ENCODE measurements at regions not wholly inside any gene's neighbourhood (a gene's known extent, or its start where the extent isn't known, plus 50 kb on each side); places are given as distances from the start of the nearest gene placed in this dataset.

DNA sequence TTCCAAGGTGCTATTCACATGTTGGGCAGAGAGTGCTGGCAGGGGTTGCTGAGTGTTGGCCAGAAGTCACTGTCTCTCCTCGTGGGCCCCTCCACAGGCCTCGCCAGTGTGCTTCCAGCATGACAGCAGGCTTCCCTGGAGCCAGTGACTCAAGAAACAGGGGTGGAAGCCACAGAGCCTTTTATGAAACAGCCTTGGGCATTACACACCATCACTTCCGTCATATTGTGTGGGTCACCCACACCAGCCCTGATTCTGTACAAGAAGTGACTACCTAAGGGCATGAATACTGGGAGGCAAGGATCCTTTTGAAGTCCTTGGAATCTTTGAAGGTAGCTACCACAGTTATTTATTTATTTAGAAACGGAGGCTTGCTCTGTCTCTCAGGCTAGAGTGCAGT is 177.6 kb upstream of the UBE3A start:
- WGBS (ENCODE audit: insufficient coverage): 80% methylated on average over 3 of the region's 4 CpGs
- Histone ChIP-seq H4K20me1 (ENCODE audit: control insufficient read depth, insufficient read depth, low read length, poor library complexity, severe bottlenecking) (no peaks in the 10 kb centered on the region), H2AFZ (ENCODE audit: insufficient read depth, low read depth, low read length, poor library complexity, severe bottlenecking) (no peak overlapping the region), H3K36me3 (replicated peaks in 1 of 2; ENCODE audit: control extremely low read depth in 1 of 2, control insufficient read depth in 1 of 2, extremely low read depth in 1 of 2, insufficient read depth in 2 of 2, low read length in 1 of 2) (no peaks in the 10 kb centered on the region), H3K9ac (ENCODE audit: low read length) (no peak overlapping the region), H3K4me2 (replicated peaks; ENCODE audit: low read depth, low read length, poor library complexity, severe bottlenecking) (no peak overlapping the region), H3K9me3 (ENCODE audit: control extremely low read depth in 1 of 3, control insufficient read depth in 2 of 3, insufficient read depth in 1 of 3, low read length in 2 of 3) (peaks cover 0 to 9% (median 0%) of the 10 kb centered on the region in 3 donors), H3K4me3 (ENCODE audit: control extremely low read depth in 1 of 5, extremely low read depth in 1 of 5, insufficient read depth in 1 of 5, low read depth in 2 of 5, low read length in 4 of 5) (no peak overlapping the region), H3K27me3 (replicated peaks in 1 of 4; ENCODE audit: control extremely low read depth in 1 of 4, control insufficient read depth in 3 of 4, insufficient read depth in 4 of 4, low read length in 3 of 4) (no peaks in the 10 kb centered on the region), H3K4me1 (ENCODE audit: control insufficient read depth in 2 of 2, insufficient read depth in 2 of 2, low read length in 2 of 2) (no peaks in the 10 kb centered on the region), H3K79me2 (ENCODE audit: control insufficient read depth, insufficient read depth, low read length) (no peaks in the 10 kb centered on the region), H3K27ac (ENCODE audit: low read length in 2 of 2) (no peak overlapping the region)
- H3K27me3 Mint-ChIP-seq: no peaks in the 10 kb centered on the region
- TF ChIP-seq, protein P1, sequence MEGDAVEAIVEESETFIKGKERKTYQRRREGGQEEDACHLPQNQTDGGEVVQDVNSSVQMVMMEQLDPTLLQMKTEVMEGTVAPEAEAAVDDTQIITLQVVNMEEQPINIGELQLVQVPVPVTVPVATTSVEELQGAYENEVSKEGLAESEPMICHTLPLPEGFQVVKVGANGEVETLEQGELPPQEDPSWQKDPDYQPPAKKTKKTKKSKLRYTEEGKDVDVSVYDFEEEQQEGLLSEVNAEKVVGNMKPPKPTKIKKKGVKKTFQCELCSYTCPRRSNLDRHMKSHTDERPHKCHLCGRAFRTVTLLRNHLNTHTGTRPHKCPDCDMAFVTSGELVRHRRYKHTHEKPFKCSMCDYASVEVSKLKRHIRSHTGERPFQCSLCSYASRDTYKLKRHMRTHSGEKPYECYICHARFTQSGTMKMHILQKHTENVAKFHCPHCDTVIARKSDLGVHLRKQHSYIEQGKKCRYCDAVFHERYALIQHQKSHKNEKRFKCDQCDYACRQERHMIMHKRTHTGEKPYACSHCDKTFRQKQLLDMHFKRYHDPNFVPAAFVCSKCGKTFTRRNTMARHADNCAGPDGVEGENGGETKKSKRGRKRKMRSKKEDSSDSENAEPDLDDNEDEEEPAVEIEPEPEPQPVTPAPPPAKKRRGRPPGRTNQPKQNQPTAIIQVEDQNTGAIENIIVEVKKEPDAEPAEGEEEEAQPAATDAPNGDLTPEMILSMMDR (IDR thresholded peaks at IDR 0.05): no peak
- peaks cover 2% of the 10 kb centered on the region for H3K9me3 Mint-ChIP-seq (ENCODE audit: insufficient read depth)
- intact Hi-C loops (cut with micrococcal nuclease): no loop called here
- POLR2A ChIA-PET: no interaction called here
- ATAC-seq (ENCODE audit: low read depth): no peak
- CTCF ChIA-PET: no interaction called here
- no peak overlapping the region for H3K27ac Mint-ChIP-seq
- H3K4me1 Mint-ChIP-seq: no peaks in the 10 kb centered on the region
- no peak for DNase-seq
- no peak overlapping the region for H3K4me3 Mint-ChIP-seq

DNA sequence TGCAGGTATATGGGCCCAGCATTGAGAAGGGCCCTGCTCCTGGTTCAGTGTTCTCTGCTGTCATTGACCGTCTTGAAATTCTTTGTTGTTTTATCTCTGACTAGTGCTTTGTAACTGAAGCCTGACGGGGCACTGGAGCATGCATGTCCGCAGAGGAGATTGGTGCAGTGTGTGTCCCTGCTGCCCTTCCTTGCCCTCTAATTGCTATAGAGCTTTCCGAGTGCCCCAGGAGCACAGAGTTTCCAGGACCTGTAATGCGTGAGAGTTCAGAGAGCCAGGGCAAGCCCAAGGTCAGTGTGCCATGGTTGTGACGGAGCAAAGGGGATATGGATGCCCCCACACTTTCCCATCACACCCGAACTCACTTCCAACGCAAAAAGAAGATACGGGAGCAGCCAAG is 174.3 kb upstream of the UBE3A start:
- Histone ChIP-seq H3K36me3 (replicated peaks in 1 of 2; ENCODE audit: control extremely low read depth in 1 of 2, control insufficient read depth in 1 of 2, extremely low read depth in 1 of 2, insufficient read depth in 2 of 2, low read length in 1 of 2) (no peaks in the 10 kb centered on the region), H3K4me2 (replicated peaks; ENCODE audit: low read depth, low read length, poor library complexity, severe bottlenecking) (no peak overlapping the region), H3K4me1 (ENCODE audit: control insufficient read depth in 2 of 2, insufficient read depth in 2 of 2, low read length in 2 of 2) (no peaks in the 10 kb centered on the region), H3K4me3 (ENCODE audit: control extremely low read depth in 1 of 5, extremely low read depth in 1 of 5, insufficient read depth in 1 of 5, low read depth in 2 of 5, low read length in 4 of 5) (no peak overlapping the region), H3K9ac (ENCODE audit: low read length) (no peak overlapping the region), H4K20me1 (ENCODE audit: control insufficient read depth, insufficient read depth, low read length, poor library complexity, severe bottlenecking) (no peaks in the 10 kb centered on the region), H3K9me3 (ENCODE audit: control extremely low read depth in 1 of 3, control insufficient read depth in 2 of 3, insufficient read depth in 1 of 3, low read length in 2 of 3) (peaks cover 0 to 6% (median 0%) of the 10 kb centered on the region in 3 donors), H3K27me3 (replicated peaks in 1 of 4; ENCODE audit: control extremely low read depth in 1 of 4, control insufficient read depth in 3 of 4, insufficient read depth in 4 of 4, low read length in 3 of 4) (no peaks in the 10 kb centered on the region), H2AFZ (ENCODE audit: insufficient read depth, low read depth, low read length, poor library complexity, severe bottlenecking) (no peak overlapping the region), H3K79me2 (ENCODE audit: control insufficient read depth, insufficient read depth, low read length) (no peaks in the 10 kb centered on the region), H3K27ac (ENCODE audit: low read length in 2 of 2) (no peak overlapping the region)
- 90% methylated on average over 9 of the region's 9 CpGs for WGBS (ENCODE audit: insufficient coverage)
- DNase-seq (no peak), ATAC-seq (ENCODE audit: low read depth) (no peak)
- Mint-ChIP-seq H3K27me3 (no peaks in the 10 kb centered on the region), H3K27ac (no peak overlapping the region), H3K9me3 (ENCODE audit: insufficient read depth) (no peaks in the 10 kb centered on the region), H3K4me3 (no peak overlapping the region), H3K4me1 (no peaks in the 10 kb centered on the region)
- ChIA-PET CTCF (no interaction called here), POLR2A (no interaction called here)
- no peak for TF ChIP-seq EZH2 (IDR thresholded peaks at IDR 0.05; ENCODE audit: borderline replicate concordance, insufficient read depth, low read depth, low read length, poor library complexity, severe bottlenecking)
- TF ChIP-seq, protein P1 (IDR thresholded peaks at IDR 0.05): no peak
- intact Hi-C loops (cut with micrococcal nuclease): no loop called here
